NB4 (cell line): ENCODE measurements at regions not wholly inside any gene's neighbourhood (a gene's known extent, or its start where the extent isn't known, plus 50 kb on each side); places are given as distances from the start of the nearest gene placed in this dataset.

ENCODE experiments used
- MYC ChIP-seq: IDR thresholded peaks from 2 replicates; pipeline ENCODE4 v1.6.1; 2011; ENCODE audit warnings: low read depth, low read length
- TF ChIP-seq, protein P1 (sequence below): IDR thresholded peaks from one replicate; pipeline ENCODE4 v1.5.1; 2012; ENCODE audit warnings: low read depth, low read length
- TF ChIP-seq, protein P2 (sequence below): IDR thresholded peaks from 2 replicates; pipeline ENCODE4 v1.6.1; 2011; ENCODE audit warnings: low read depth, low read length

DNA sequence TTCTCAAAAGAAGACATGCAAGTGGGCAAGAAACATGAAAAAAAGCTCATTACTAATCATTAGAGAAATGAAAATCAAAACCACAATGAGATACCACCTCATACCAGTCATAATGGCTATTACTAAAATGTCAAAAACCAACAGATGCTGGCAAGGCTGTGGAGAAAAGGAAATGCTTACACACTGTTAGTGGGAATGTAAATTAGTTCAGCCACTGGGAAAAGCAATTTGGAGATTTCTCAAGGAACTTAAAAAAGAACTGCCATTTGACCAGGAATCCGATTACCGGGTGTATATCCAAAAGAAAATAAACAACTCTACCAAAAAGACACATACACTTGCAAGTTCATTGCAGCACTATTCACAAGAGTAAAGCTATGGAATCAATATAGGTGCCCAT is 595.4 kb upstream of the RIOK2 start:
- TF ChIP-seq, protein P1, sequence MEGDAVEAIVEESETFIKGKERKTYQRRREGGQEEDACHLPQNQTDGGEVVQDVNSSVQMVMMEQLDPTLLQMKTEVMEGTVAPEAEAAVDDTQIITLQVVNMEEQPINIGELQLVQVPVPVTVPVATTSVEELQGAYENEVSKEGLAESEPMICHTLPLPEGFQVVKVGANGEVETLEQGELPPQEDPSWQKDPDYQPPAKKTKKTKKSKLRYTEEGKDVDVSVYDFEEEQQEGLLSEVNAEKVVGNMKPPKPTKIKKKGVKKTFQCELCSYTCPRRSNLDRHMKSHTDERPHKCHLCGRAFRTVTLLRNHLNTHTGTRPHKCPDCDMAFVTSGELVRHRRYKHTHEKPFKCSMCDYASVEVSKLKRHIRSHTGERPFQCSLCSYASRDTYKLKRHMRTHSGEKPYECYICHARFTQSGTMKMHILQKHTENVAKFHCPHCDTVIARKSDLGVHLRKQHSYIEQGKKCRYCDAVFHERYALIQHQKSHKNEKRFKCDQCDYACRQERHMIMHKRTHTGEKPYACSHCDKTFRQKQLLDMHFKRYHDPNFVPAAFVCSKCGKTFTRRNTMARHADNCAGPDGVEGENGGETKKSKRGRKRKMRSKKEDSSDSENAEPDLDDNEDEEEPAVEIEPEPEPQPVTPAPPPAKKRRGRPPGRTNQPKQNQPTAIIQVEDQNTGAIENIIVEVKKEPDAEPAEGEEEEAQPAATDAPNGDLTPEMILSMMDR = no peak
- TF ChIP-seq, protein P2, sequence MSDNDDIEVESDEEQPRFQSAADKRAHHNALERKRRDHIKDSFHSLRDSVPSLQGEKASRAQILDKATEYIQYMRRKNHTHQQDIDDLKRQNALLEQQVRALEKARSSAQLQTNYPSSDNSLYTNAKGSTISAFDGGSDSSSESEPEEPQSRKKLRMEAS = no peak
- TF ChIP-seq MYC = no peak
